ENCODE measurements at regions not wholly inside any gene's neighbourhood (a gene's known extent, or its start where the extent isn't known, plus 50 kb on each side); places are given as distances from the start of the nearest gene placed in this dataset.
"Not testable (repeated sequence)": the region's sequence is repeated elsewhere in the genome, so short reads cannot be mapped to it uniquely, and the experiment has no call there.

GRCh38 chr6:48388044-48388443 lies 277.0 kb upstream of the PTCHD4 start:
- Histone ChIP-seq H3K9me3 (no peaks in the 10 kb centered on the region), H3K4me1 (no peaks in the 10 kb centered on the region), H3K4me3 (no peak overlapping the region), H3K27ac (no peak overlapping the region), H3K27me3 (ENCODE audit: insufficient read depth in 3 of 3, low read length in 2 of 3) (no peaks in the 10 kb centered on the region), H3K36me3 (ENCODE audit: insufficient read depth in 1 of 2, low read depth in 1 of 2) (no peaks in the 10 kb centered on the region)
- ATAC-seq (no peak), DNase-seq (no peak)
- intact Hi-C loops (cut with DNase I), result no loop called here
- WGBS, 3 donors, result 39 to 65% (median 61%) methylated on average over 2 of the region's 2 CpGs
- TF ChIP-seq CTCF (IDR thresholded peaks at IDR 0.05), result no peak

GRCh38 chr6:48378884-48379407 lies 267.9 kb upstream of the PTCHD4 start:
- no peak for ATAC-seq
- Histone ChIP-seq H3K4me3 (no peak overlapping the region), H3K36me3 (ENCODE audit: insufficient read depth in 1 of 2, low read depth in 1 of 2) (no peaks in the 10 kb centered on the region), H3K9me3 (no peaks in the 10 kb centered on the region), H3K4me1 (no peaks in the 10 kb centered on the region), H3K27me3 (ENCODE audit: insufficient read depth in 3 of 3, low read length in 2 of 3) (no peaks in the 10 kb centered on the region), H3K27ac (no peak overlapping the region)
- TF ChIP-seq CTCF (IDR thresholded peaks at IDR 0.05), result no peak
- DNase-seq, result no peak
- intact Hi-C loops (cut with DNase I), result no loop called here

- DNase-seq (no peak), ATAC-seq (no peak)
- WGBS, 3 donors, result 75 to 88% (median 86%) methylated on average over 3 of the region's 3 CpGs
- intact Hi-C loops (cut with DNase I), result no loop called here
- H3K4me1 ChIP-seq, result no peaks in the 10 kb centered on the region
- no peaks in the 10 kb centered on the region for H3K9me3 ChIP-seq
- TF ChIP-seq CTCF (IDR thresholded peaks at IDR 0.05), result no peak
- H3K36me3 ChIP-seq (ENCODE audit: insufficient read depth in 1 of 2, low read depth in 1 of 2), result no peaks in the 10 kb centered on the region
- no peaks in the 10 kb centered on the region for H3K27me3 ChIP-seq (ENCODE audit: insufficient read depth in 3 of 3, low read length in 2 of 3)
- no peak overlapping the region for H3K27ac ChIP-seq
- H3K4me3 ChIP-seq, result no peak overlapping the region
Observed at GRCh38 chr6:48377115-48377514, 266.1 kb upstream of the PTCHD4 start.

GRCh38 chr6:48371226-48371625 lies 260.2 kb upstream of the PTCHD4 start:
- ATAC-seq; H3K36me3 ChIP-seq (ENCODE audit: insufficient read depth in 1 of 2, low read depth in 1 of 2); DNase-seq; H3K4me3 ChIP-seq; H3K27me3 ChIP-seq (ENCODE audit: insufficient read depth in 3 of 3, low read length in 2 of 3); intact Hi-C loops (cut with DNase I); H3K27ac ChIP-seq; H3K4me1 ChIP-seq; H3K9me3 ChIP-seq: not testable (repeated sequence)
- 97 to 99% (median 97%) methylated on average over 9 to 28 of the region's 34 CpGs for WGBS, 3 donors

- H3K36me3 ChIP-seq (ENCODE audit: insufficient read depth in 1 of 2, low read depth in 1 of 2), result no peaks in the 10 kb centered on the region
- TF ChIP-seq CTCF (IDR thresholded peaks at IDR 0.05), result no peak
- intact Hi-C loops (cut with DNase I), result no loop called here
- DNase-seq, result no peak
- peaks cover 4% of the 10 kb centered on the region for H3K9me3 ChIP-seq
- no peak for ATAC-seq
- 86 to 94% (median 87%) methylated on average over 2 of the region's 2 CpGs for WGBS, 3 donors
- H3K4me1 ChIP-seq, result no peaks in the 10 kb centered on the region
- H3K27me3 ChIP-seq (ENCODE audit: insufficient read depth in 3 of 3, low read length in 2 of 3), result no peaks in the 10 kb centered on the region
- no peak overlapping the region for H3K27ac ChIP-seq
- H3K4me3 ChIP-seq, result no peak overlapping the region
Observed at GRCh38 chr6:48369100-48369499, 258.1 kb upstream of the PTCHD4 start.

Measured in psoas muscle (tissue), 7 donors.